GM12864 (cell line): ENCODE measurements at regions not wholly inside any gene's neighbourhood (a gene's known extent, or its start where the extent isn't known, plus 50 kb on each side); places are given as distances from the start of the nearest gene placed in this dataset.

Source experiments
- DNase-seq: peaks from one replicate; pipeline ENCODE4 v3.0.0-alpha.2; 2011; ENCODE audit warnings: low read depth
- H3K4me3 ChIP-seq: 2 replicates; pipeline ENCODE4 v1.5.1; 2011; ENCODE audit warnings: mild to moderate bottlenecking, low read depth, low read length, control low read depth
- CTCF ChIP-seq: IDR thresholded peaks from 2 replicates; pipeline ENCODE4 v1.5.1; 2011; ENCODE audit warnings: low read depth, mild to moderate bottlenecking, moderate library complexity, low read length, control low read depth, inconsistent platforms; ENCODE audit errors: missing control alignments

GRCh38 chr1:201596101-201596868, 57.4 kb downstream of the NAV1 start:
- no peak for TF ChIP-seq CTCF
- H3K4me3 ChIP-seq: no peak overlapping the region
- DNase-seq: no peak

- no peak for DNase-seq
- H3K4me3 ChIP-seq: no peak overlapping the region
- TF ChIP-seq CTCF: no peak
These were observed 58.8 kb downstream of the NAV1 start for GRCh38 chr1:201597551-201598230.

GRCh38 chr1:201598396-201598795, 59.5 kb downstream of the NAV1 start:
- DNase-seq: no peak
- H3K4me3 ChIP-seq: no peak overlapping the region
- no peak for TF ChIP-seq CTCF

- H3K4me3 ChIP-seq: no peak overlapping the region
- DNase-seq: no peak
- TF ChIP-seq CTCF: no peak
These were observed 60.0 kb downstream of the NAV1 start for GRCh38 chr1:201598973-201599372.

- H3K4me3 ChIP-seq: no peak overlapping the region
- no peak for DNase-seq
- no peak for TF ChIP-seq CTCF
These were observed 60.6 kb downstream of the NAV1 start for GRCh38 chr1:201599548-201599947.

- TF ChIP-seq CTCF: no peak
- H3K4me3 ChIP-seq: no peak overlapping the region
- DNase-seq: no peak
These were observed 63.7 kb downstream of the NAV1 start for GRCh38 chr1:201602413-201603265.
